B cell (primary cell): ENCODE measurements at regions not wholly inside any gene's neighbourhood (a gene's known extent, or its start where the extent isn't known, plus 50 kb on each side); places are given as distances from the start of the nearest gene placed in this dataset.

ENCODE experiments used
- ATAC-seq: fragments of 200-7000 bp; cut with Tn5 transposase; one replicate; pipeline ENCODE4 v1.10.0; 2021; ENCODE audit warnings: low read depth, mild to moderate bottlenecking, moderate number of reproducible peaks, moderate library complexity
- CTCF ChIA-PET: fragments of 350-600 bp; sonication (Branson Sonifier 250); formaldehyde crosslinking; loops from one replicate; lab custom pipeline; 2021; ENCODE audit warnings: antibody characterized with exemption, inconsistent platforms; lab: Charles Lee
- POLR2A ChIA-PET: fragments of 350-600 bp; sonication (Branson Sonifier 250); formaldehyde crosslinking; loops from one replicate; lab custom pipeline; 2021; ENCODE audit warnings: antibody characterized with exemption; lab: Charles Lee
- DNase-seq: peaks from one replicate; pipeline ENCODE4 v3.0.0; 2013
- H2AFZ ChIP-seq: 2 replicates; pipeline ENCODE4 v1.6.1; 2012; ENCODE audit warnings: mild to moderate bottlenecking, low read depth, low read length; ENCODE audit not compliant: insufficient read depth, poor library complexity, severe bottlenecking
- H3K27ac ChIP-seq, 2 donors: 1 replicate in 1 of 2; 2 replicates in 1 of 2; pipeline ENCODE4 v1.5.1; 2012 to 2013; ENCODE audit warnings: low read length in 2 of 2, mild to moderate bottlenecking in 2 of 2, moderate library complexity in 1 of 2
- H3K27me3 ChIP-seq, 4 experiments: fragments of 200-600 bp in 1 of 4; sonication (generic) in 1 of 4; replicated peaks in 1 of 4; 1 replicate in 2 of 4; 2 replicates in 2 of 4; pipeline versions ENCODE4 v1.6.1 to v1.7.0; 2013 to 2016; ENCODE audit warnings: low read length in 3 of 4, mild to moderate bottlenecking in 2 of 4, mixed read lengths in 1 of 4, moderate library complexity in 1 of 4; ENCODE audit not compliant: insufficient read depth in 4 of 4, control insufficient read depth in 3 of 4; ENCODE audit errors: control extremely low read depth in 1 of 4
- H3K36me3 ChIP-seq, 2 experiments: replicated peaks in 1 of 2; 1 replicate in 1 of 2; 2 replicates in 1 of 2; pipeline versions ENCODE4 v1.6.1 to v1.7.1; 2013; ENCODE audit warnings: low read length in 1 of 2; ENCODE audit not compliant: insufficient read depth in 2 of 2, control insufficient read depth in 1 of 2; ENCODE audit errors: control extremely low read depth in 1 of 2, extremely low read depth in 1 of 2
- H3K4me1 ChIP-seq, 2 donors: fragments of 200-600 bp in 1 of 2; sonication (generic) in 1 of 2; 1 replicate in 1 of 2; 2 replicates in 1 of 2; pipeline versions ENCODE4 v1.5.1 to v1.6.1; 2013 to 2017; ENCODE audit warnings: low read length in 2 of 2; ENCODE audit not compliant: control insufficient read depth in 2 of 2, insufficient read depth in 2 of 2
- H3K4me2 ChIP-seq: replicated peaks from 2 replicates; pipeline ENCODE3; 2012; ENCODE audit warnings: mild to moderate bottlenecking, low read depth, low read length; ENCODE audit not compliant: poor library complexity, severe bottlenecking
- H3K4me3 ChIP-seq, 5 experiments: fragments of 200-600 bp in 1 of 5; sonication (generic) in 1 of 5; 1 replicate in 3 of 5; 2 replicates in 2 of 5; pipeline versions ENCODE4 v1.5.1 to v1.7.0; 2011 to 2016; ENCODE audit warnings: low read length in 4 of 5, mild to moderate bottlenecking in 4 of 5, low read depth in 2 of 5, control low read depth in 1 of 5, moderate library complexity in 1 of 5; ENCODE audit not compliant: insufficient read depth in 1 of 5; ENCODE audit errors: control extremely low read depth in 1 of 5, extremely low read depth in 1 of 5
- H3K79me2 ChIP-seq: fragments of 200-600 bp; sonication (generic); one replicate; pipeline ENCODE4 v1.6.0; 2016; ENCODE audit warnings: low read length; ENCODE audit not compliant: control insufficient read depth, insufficient read depth
- H3K9ac ChIP-seq: fragments of 200-600 bp; sonication (generic); 2 replicates; pipeline ENCODE4 v1.6.1; 2017; ENCODE audit warnings: mild to moderate bottlenecking, low read length, moderate library complexity
- H3K9me3 ChIP-seq, 3 donors: one replicate each; pipeline versions ENCODE4 v1.6.1 to v1.7.1; 2013; ENCODE audit warnings: low read length in 2 of 3; ENCODE audit not compliant: control insufficient read depth in 2 of 3, insufficient read depth in 1 of 3; ENCODE audit errors: control extremely low read depth in 1 of 3
- H4K20me1 ChIP-seq: 2 replicates; pipeline ENCODE4 v1.6.0; 2012; ENCODE audit warnings: mild to moderate bottlenecking, low read length; ENCODE audit not compliant: insufficient read depth, control insufficient read depth, poor library complexity, severe bottlenecking
- H3K27ac Mint-ChIP-seq: one replicate; pipeline ENCODE4 v1.8.0; 2021; ENCODE audit warnings: mixed read lengths
- H3K27me3 Mint-ChIP-seq: one replicate; pipeline ENCODE4 v1.8.0; 2021; ENCODE audit warnings: mixed read lengths
- H3K4me1 Mint-ChIP-seq: one replicate; pipeline ENCODE4 v1.8.0; 2021; ENCODE audit warnings: mixed read lengths
- H3K4me3 Mint-ChIP-seq: one replicate; pipeline ENCODE4 v1.8.0; 2021; ENCODE audit warnings: mixed read lengths
- H3K9me3 Mint-ChIP-seq: one replicate; pipeline ENCODE4 v1.8.0; 2022; ENCODE audit warnings: mixed read lengths; ENCODE audit not compliant: insufficient read depth
- CTCF ChIP-seq: fragments of 200-600 bp; IDR thresholded peaks from one replicate; pipeline ENCODE4 v1.8.0; 2022; ENCODE audit warnings: antibody characterized with exemption, mild to moderate bottlenecking
- EZH2 ChIP-seq: IDR thresholded peaks from 2 replicates; pipeline ENCODE4 v1.6.1; 2012; ENCODE audit warnings: borderline replicate concordance, low read depth, mild to moderate bottlenecking, moderate library complexity, low read length; ENCODE audit not compliant: insufficient read depth, poor library complexity, severe bottlenecking
- WGBS: methylation state at CpG from one replicate; pipeline ENCODE4 v1.1.5; 2013; ENCODE audit warnings: missing lambda C conversion rate; ENCODE audit not compliant: insufficient coverage; 5-methylcytosine and 5-hydroxymethylcytosine counted together
- intact Hi-C: fragments of 100-400 bp; cut with micrococcal nuclease; formaldehyde crosslinking; loops from one replicate; pipeline ENCODE4 v1.10.0; 2022

- Histone ChIP-seq H3K79me2 (no peaks in the 10 kb centered on the region), H3K36me3 (no peaks in the 10 kb centered on the region), H3K4me1 (no peaks in the 10 kb centered on the region), H2AFZ (no peak overlapping the region), H3K4me3 (no peak overlapping the region), H3K27ac (no peak overlapping the region), H4K20me1 (no peaks in the 10 kb centered on the region), H3K9ac (no peak overlapping the region), H3K9me3 (no peaks in the 10 kb centered on the region), H3K27me3 (peaks cover 0 to 6% (median 0%) of the 10 kb centered on the region in 4 experiments), H3K4me2 (no peak overlapping the region)
- WGBS, result 100% methylated on average over 2 of the region's 3 CpGs
- Mint-ChIP-seq H3K27ac (no peak overlapping the region), H3K4me1 (no peaks in the 10 kb centered on the region), H3K4me3 (no peak overlapping the region), H3K27me3 (peaks cover 12% of the 10 kb centered on the region), H3K9me3 (no peaks in the 10 kb centered on the region)
- TF ChIP-seq EZH2 (no peak), CTCF (no peak)
- POLR2A ChIA-PET, result no interaction called here
- no peak for DNase-seq
- intact Hi-C loops, result no loop called here
- no peak for ATAC-seq
- CTCF ChIA-PET, result no interaction called here
These were observed 72.1 kb upstream of the PITX1 start for GRCh38 chr5:135106136-135106535.

- H3K9me3 Mint-ChIP-seq, result no peaks in the 10 kb centered on the region
- peaks cover 12% of the 10 kb centered on the region for H3K27me3 Mint-ChIP-seq
- Histone ChIP-seq H3K9me3 (no peaks in the 10 kb centered on the region), H3K27ac (no peak overlapping the region), H3K4me1 (no peaks in the 10 kb centered on the region), H3K4me3 (no peak overlapping the region), H3K36me3 (no peaks in the 10 kb centered on the region), H3K4me2 (no peak overlapping the region), H3K79me2 (no peaks in the 10 kb centered on the region), H3K9ac (no peak overlapping the region), H4K20me1 (no peaks in the 10 kb centered on the region), H3K27me3 (peaks cover 0 to 5% (median 0%) of the 10 kb centered on the region in 4 experiments), H2AFZ (no peak overlapping the region)
- 100% methylated on average over 3 of the region's 3 CpGs for WGBS
- no peak for TF ChIP-seq CTCF
- no peak for TF ChIP-seq EZH2
- ATAC-seq (no peak), DNase-seq (no peak)
- CTCF ChIA-PET, result no interaction called here
- no peak overlapping the region for H3K4me3 Mint-ChIP-seq
- POLR2A ChIA-PET, result no interaction called here
- H3K27ac Mint-ChIP-seq, result no peak overlapping the region
- intact Hi-C loops, result no loop called here
- no peaks in the 10 kb centered on the region for H3K4me1 Mint-ChIP-seq
These were observed 71.1 kb upstream of the PITX1 start for GRCh38 chr5:135105105-135105484.
